Hepatic stellate cell (primary cell): ENCODE measurements at regions not wholly inside any gene's neighbourhood (a gene's known extent, or its start where the extent isn't known, plus 50 kb on each side); places are given as distances from the start of the nearest gene placed in this dataset.
A peak's percentile ranks its signal among the peaks of the same experiment; 100 is the strongest.

Source experiments
- DNase-seq: peaks from one replicate; pipeline ENCODE4 v3.0.0; 2011; ENCODE audit warnings: low spot score

DNA sequence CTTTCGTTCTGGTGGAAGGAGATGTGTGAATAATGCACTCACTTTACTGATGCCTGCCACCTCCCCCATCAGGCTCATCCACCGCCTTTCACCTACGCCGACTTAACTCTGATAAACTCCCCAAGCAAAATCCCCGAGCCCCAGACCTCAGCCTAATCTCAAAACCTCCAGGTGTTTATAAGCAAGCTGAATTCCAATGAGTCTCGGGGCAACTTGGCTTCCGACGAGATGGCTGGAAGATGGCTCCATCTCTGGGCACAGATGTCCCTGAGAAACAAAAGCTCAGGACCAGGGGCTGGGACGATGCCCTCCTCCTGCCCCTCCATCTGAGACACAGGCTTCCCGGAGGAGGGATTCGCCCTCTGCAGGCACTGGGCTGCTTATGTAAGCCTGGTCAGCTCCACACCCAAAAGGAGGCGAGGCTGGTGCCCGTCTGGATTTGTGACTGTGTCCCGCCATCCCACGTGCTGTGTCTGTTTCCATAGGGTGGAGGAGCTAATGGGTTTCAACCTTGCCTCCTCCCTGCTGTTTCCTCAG, 386.4 kb upstream of the TNRC6C start:
- no peak for DNase-seq

DNA sequence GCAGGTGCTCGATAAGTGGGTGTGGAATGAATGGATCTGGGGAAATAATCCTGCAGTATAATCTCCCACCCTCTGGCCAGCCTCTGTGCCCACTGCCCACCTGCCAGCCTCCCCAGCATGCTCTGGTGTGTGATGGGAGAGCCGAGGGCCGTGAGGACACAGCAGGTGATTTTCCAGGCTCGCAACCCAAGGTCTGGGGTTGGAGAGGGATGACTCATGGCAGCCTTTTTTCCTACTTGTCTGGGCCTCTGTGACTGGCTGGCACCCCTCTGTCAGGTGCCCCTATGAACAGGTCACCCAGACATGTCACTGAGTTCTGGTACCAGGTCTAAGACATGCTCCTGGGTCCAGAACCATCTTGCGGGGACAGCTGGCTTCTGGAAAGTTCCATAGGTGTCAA, 385.7 kb upstream of the TNRC6C start:
- no peak for DNase-seq

DNA sequence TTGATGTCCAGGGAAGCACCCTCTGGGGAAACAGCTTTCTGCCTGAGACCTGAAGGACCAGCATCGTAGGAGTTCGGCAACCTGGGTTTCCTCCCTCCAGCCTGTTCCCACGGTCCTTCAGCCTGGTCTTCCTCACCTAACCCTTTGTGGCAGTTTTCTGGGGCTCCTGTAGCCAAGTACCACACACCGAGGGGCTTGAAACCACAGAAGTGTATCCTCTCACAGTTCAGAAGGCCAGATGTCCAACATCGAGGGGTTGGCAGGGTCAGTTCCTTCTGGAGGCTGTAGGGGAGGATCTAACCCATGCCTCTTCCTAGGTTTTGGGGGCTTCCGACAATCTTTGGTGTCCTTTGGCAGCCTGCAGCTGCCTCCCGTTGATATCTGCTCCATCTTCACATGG, 381.0 kb upstream of the TNRC6C start:
- DNase-seq, result no peak

DNA sequence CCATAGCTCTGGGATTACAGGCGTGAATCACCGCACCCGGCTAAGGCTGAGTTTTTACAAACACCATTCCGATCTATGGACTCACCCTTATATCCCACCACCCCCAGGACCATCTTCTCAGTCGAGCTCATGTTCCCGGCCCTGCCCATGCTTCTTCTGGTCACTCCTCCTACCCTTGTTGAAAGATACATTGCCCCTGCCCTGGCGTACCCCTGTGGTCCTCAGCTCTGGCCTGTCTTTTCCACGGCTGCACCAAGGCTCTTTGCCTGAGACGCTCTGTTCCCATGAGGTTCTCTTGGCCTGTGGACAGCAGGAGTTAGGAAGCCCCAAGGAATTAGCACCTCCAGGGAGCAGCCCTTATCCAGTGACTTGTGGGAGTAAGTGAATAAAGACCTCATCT, 379.4 kb upstream of the TNRC6C start:
- DNase-seq, result no peak

DNA sequence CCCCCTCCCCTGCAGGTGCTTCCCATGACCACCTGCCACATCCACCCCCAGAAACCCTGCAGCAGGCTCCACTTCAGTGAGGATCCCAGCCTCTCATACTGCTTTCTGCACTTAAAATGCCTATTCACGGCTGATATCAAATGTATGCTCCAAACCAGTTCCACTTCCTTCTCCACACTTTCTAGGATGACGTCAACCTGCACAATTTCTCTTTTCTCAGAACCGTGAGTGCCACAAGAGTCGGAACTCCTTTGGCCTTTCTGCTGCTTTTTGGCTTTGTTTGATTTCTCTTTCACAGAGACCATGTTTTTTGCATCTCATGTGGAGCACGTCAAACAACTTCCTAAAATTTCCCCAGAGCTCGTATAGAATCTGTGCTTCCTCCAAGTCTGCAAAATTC, 378.8 kb upstream of the TNRC6C start:
- DNase-seq, result no peak

DNA sequence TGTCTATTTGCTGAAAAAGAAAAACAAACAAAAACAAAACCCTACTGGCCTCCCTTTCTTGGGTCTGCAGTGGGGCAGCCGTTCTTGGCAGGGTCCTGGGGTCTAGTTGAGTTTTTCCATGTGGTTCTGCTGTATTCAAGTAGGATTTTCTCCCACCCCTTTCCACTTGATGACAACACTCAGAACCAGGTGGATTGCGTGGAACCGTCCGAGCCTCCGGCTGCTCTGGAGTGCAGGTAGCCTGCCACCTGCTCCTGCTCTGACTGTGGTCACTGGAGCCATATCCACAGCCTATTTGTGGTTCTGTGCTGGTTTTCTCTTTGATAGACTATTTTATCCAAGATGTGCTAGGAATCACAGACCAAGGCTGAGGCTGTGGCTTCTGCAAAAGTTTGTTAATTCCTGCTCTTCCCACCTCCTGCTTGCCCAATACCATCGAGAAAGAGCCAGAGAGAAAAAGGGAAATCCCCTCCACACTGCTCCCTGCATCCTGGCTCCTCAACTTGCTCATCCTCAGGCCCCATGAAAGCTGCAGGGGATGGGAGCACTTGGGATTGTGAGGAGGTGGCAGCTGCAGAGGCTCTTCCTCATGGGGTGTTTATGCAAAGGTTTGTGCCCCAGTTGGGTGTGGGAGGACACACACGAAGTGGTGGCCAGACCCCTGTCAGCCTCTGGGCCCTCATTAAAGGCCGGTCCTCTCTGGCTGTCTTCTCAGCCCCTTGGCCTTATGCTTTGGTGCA, 377.8 kb upstream of the TNRC6C start:
- DNase-seq, result no peak

DNA sequence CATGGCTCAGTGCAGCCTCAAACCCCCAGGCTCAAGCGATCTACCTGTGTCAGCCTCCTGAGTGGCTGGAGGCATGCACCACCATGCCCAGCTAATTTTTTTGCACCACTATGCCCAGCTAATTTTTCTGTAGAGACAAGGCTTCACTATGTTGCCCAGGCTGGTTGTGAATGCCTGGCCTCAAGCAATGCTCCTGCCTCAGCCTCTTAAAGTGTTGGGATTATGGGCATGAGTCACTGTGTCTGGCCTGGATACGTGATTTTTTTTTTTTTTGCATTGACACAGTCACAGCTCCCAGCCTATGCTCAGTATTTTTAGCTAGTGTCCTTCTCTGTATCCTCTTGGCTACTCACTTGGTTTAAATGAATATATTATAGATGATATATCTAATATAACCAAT, 377.0 kb upstream of the TNRC6C start:
- no peak for DNase-seq

DNA sequence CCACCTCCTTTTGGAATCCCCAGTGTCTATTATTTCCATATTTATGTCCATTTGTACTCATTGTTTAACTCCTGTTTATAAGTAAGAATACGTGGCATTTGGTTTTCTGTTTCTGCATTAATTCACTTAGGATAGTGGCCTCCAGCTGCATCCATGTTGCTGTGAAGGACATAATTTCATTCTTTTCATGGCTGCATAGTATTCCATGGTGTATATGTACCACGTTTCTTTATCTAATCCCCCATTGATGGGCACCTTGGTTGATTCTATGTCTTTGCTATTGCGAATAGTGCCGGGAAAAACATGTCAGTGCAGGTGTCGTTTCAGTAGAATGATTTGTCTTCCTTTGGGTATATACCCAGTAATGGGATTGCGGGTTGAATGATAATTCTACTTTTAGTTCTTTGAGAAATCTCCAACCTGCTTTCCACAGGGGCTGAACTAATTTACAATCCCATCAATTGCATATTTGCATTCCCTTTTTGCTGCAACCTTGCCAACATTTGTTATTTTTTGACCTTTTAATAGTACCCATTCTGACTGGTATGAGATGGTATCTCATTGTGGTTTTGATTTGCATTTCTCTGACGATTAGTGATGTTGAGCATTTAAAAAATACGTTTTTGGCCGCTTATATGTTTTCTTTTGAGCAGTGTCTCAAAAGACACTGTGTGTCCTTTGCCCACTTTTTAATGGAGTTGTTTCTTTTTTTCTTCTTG, 373.2 kb upstream of the TNRC6C start:
- DNase-seq, result no peak

DNA sequence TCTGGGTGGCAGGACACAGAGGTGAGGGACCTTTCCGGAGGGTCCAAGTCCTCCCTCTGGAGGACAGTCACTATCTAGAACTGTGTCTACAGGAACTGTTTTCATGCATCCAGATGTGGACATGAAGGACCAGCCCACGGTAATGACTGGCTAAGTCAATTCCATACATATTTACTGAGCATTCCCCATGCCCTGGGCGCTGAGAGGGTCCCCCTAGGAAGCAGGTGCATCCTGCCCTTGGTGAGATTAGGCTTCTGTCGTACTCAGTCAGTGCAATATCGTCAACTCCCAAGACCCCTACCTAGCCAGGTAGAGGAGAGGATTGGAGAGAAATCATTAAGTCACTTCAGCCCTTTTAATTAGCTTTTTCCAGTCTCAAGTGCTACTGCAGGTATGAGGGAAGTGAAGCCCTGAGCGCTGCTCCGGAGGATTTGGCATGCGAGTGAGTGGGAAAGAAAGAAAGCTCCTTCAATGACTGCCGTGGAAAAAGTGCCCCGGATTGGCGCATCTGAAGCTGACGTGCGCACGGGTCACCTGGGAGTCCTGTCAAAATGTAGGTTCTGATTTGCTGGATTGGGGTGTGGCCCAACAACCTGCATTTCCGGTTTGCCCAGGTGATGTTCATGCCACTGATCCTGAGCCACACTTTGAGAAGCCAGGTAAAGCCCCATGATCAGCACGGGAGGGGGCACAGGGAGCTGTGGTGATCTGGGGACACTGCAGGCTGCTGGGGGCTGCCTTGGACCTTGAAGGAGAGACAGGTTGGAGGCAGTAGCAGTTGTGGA, 367.4 kb upstream of the TNRC6C start:
- DNase-seq, result no peak

DNA sequence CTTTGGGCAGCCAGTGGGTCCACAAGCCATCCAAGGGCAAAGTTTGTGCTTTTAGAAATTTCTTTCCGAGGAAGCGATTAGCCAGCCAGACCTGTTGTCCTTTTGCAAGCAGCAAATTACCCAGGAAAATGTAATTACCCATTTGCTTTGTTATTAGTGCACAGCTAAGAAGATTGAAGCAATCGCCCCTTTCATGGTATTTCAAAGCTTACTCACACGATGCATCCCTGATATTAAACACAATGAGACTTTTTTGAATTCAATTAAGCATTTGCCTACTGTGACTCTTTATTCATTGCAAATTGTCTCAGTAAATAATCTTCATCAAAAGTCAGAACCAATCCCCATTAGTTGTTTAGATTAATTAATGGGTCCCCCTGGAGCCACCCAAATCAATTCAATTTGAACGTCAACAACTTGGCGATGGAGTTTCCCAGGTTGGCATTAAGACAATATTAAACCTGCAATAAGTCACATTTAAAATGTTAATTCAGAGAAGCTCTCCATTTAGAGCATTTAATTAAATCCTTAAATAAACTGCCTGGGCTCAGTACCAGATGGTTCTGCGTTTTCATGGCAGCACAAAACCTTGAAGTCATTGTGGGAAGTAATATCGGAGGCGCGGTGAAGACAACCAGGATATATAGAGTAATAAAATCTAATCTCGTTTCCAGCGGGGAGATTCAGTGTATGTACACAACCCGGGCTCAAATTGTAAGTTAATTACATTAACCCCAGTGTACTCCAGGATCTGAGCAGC, 366.2 kb upstream of the TNRC6C start:
- no peak for DNase-seq

DNA sequence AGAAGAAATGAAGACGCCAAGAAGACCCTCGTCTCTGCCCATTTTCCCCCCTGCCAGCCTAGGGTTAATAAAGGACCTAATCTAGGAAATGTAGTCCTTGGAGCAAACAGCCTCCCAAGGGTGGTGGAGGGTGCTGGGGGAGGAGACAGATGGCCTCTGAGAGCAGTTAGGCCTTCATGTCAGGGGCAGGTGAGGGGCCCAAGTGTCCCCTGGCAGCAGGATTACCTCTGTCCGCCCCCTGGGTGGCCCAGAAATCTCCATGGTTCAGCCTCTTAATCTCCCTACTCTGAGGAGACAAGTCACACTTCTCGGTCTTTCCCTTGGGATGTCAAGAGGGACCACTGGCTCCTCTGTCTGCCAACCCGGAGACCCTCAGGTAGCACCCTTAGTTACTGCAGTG, 365.4 kb upstream of the TNRC6C start:
- DNase-seq, result no peak

DNA sequence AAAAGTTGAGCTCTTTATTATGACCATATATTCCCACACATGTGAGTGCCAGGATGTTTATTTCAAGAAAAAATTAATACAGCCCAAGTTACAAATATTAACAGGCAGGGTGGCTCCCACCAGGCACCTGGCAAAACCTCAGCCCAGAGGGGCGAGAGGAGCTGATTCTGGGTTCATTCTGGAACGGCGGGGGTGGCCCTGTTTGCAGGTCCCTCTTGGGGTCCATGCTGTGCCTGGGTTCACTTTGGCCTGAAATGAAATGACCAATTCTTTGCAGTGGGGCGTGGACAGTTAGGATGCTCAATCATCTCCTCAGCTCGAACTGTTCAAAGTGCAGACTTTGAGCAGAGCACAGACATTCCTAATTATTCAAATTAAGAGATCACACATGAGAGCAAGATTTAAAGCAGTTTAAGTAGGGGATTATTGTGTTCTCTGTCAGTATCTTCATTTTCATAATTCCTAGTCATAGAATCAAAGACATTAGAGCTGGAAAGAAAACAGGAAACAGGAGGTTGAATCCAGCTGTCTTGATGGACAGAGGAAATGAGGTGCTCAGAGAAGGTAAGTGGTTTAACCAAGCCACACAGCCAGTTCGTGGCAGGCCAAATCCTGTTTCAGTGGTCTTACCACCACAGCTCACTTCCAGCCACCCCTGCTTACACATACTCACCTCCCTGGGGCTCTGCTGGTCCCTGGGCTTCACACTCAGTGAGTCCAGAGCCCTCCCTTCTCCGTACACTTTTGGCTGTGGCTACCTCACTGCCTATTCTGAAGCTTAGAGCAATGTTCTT, 363.9 kb upstream of the TNRC6C start:
- no peak for DNase-seq

DNA sequence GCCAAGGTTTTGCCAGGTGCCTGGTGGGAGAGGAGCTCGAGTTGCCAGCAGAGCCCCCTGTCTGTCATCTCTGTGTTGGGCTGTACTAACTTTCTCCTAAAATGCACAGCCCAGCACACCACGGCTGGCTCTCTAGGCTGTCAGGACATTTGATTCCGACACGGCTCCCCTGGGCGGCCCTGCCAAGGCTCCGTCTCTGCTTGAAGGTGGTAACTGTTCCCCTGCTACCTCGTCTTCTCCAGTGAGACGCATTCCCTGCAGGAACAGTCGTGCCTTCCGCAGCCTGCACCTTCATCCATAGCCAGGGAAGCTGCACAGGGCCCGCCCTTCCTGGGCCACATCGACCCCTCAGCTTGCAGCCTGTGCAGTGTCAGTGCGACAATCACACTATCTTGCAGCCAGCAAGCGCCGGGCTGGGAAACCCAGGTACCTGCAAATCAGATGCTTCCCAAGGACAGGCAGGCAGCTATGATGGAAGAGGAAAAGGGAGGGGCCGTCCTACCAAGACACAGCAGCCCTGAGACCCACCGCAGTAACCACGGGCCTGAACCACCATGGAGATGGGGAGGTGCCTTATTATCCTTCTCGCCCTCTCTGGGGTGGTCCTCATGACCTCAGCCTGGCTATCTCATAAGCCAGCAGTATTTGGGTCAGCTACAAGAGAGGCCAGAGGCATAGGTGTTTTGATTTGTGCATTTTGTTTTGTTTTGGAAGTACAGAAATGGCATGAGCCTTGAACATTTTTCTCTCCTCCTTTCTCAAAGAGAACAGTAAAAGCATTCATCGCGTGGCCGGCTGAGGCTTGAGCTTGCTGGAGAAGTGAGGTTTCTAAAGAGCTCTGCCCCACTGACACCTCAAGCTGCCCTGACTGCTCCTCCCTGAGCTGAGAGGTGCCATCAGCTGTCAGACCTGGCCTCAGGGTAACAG, 361.7 kb upstream of the TNRC6C start:
- DNase-seq, result no peak

DNA sequence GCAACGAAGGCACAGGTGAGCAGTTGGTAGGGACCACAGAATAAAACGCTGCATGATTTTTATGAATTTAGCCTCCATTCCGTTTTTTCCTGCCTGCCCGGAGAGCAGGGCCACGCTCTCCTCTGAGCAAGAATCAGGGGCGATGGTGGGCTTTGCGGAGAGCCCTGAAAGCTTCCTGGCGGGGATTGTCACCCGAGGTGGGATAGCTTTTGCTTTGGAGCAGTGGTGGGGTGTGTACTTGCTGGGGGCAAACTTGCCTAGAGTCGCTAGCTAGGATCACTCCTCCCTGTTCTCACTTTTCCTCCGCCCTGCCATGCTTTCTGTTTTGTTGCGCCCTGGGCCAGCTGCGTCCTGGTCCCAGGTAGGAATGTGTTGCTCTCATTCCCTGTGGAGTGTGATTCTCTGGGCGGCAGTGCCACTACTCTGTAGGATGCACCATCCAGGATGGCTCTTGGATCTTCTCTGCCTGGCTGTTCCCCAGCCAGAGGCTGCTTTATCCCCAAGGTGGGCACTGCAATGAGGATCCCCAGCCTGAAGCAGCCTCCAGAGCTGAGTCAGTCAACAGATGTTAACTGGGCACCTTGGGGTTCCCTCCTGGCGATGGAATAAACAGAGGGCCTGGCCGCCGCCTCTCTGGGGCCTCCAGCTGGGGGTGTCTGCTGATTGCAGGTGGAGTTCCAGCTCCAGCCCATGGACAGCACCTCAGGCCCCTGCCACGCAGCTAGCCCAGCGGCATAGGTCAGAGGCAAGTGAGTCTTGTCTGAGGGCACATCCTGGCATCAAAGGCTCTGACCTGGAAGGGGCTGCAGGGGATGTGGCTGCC, 360.9 kb upstream of the TNRC6C start:
- DNase-seq, result no peak

DNA sequence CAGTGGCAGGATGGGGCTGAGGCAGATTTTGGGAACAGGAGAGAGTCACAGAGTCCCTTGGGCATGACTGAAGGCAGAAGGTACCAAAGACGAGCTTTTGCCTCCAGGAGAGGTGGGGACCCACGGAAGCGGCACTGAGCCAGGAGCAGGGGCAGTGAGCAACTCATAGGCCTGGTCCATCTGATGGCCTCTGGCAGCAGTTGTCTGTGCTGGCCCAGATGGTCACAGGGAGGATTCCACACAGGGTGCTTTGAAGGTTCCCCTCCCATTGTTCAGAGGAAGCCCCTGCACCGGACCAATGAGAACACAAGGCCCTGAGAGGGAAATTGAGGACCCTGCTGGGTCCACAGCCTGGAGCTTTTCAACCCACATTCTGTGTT, 360.3 kb upstream of the TNRC6C start:
- no peak for DNase-seq

DNA sequence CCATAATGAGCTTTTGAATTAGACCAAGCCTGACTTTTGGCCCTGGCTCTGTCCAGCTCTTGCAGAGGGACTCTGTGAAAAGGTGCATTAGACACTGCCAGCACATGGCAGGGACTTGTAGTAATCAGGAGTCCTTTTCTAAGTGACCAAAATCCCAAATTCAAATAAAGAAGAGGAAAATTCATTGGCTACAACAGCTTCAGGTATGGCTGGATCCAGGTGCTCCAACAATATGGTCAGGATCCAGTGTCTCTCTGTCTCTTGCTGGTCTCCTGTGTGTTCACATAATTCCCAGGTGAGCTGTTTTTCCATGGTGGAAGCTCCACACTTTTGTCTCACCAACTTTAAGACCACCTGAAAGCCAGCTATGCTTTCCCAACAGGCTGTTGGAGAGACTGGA, 358.8 kb upstream of the TNRC6C start:
- DNase-seq, result no peak

DNA sequence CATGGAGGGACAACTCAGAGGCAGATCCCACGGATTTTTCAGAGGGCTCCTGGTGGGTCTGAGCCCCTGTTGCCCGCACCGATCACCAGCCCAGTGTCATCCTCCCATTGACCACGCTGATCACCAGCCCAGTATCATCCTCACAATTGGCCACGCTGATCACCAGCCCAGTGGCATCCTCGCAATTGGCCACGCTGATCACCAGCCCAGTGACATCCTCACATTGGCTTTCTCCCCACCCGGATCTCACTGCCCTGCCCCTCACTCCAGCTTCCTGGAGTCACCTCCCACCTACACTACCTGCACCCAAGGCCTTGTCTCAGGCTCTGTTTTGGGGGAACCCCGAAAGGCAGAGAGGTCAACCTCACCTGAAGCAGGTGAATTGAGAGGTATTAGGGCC, 358.2 kb upstream of the TNRC6C start:
- DNase-seq, result no peak

DNA sequence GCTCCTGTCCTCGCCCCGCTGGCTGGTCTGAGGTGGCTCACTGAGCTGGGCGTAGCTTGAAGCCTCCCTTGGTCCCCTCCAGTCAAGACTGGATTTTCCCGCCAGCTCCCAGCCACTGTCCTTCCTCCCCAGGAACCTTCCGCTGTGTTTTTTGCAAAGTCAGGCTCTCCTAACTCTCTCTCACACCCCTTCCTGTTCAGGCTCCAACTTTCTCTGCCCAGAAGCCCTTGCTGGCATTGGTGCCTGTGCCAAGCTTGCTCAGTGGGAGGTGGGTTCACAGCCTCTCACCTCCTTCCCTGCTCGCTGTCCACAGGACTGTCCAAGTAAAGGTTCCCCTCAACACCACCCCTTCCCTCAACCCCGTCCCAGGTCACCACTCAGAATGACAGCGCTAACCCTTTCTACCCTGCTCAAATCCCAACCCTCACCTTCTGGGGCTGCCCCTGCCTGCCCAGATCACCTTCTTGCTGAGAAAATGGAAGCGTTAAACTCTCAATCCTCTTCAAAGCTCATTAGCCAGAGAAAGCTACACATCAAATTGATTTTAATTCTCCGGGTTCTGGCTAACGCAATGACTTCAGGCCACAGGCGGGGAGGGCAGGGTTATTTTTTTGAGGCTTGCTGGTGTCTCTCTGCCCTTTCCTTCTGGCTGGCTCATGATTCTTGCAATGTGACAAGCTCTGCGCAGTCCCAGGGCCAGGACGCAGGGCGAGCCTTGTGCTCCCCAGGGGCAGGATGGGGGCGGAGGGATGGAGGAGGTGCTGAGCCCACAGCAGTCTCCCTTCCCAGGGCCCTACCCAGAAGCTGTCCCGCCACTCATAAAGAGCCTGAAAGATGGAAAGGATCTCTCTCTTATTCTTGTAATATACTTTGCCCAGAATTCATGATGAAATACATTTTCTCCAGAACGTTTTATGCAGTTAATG, 357.2 kb upstream of the TNRC6C start:
- peak; percentile 51 for DNase-seq
